ENCODE measurements at regions not wholly inside any gene's neighbourhood (a gene's known extent, or its start where the extent isn't known, plus 50 kb on each side); places are given as distances from the start of the nearest gene placed in this dataset.

DNA sequence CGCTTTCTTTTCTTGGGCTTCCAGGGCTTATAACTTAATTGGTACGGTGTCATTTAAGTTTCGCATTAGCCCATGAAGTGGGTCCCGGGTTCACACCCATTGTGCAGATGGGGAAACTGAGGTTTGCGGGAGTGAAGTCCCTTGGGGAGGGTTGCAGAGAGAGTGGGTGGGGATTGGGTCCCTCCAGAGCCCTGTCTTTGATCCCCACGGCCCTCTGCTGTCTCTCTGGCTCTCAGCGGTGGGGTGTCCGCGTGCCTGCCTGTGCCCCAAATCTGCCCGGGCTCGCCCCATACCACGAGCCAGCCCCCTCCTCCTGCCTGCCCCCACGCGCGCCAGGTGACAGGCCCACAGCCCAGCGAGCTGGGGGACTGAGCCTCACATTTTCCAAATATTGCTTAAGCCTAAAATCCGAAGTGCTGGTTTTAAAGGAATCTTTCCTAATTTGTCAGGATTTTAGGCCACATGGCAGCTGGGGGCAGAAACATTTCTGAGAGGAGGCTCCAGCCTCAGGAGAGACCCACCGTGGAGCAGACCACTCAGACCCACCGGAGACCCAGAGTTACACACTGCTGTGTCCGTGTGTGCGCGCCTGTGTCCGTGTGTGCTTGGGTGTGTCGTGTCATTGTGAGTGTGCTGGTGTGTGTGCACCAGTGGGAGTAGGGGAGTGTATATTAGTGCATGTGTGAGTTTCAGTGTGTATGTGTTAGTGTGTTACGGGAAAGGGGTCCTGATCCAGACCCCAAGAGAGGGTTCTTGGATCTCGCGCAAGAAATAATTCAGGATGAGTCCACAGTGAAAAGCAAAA lies 159.5 kb upstream of the IER5L start:
- DNase-seq = no peak

DNA sequence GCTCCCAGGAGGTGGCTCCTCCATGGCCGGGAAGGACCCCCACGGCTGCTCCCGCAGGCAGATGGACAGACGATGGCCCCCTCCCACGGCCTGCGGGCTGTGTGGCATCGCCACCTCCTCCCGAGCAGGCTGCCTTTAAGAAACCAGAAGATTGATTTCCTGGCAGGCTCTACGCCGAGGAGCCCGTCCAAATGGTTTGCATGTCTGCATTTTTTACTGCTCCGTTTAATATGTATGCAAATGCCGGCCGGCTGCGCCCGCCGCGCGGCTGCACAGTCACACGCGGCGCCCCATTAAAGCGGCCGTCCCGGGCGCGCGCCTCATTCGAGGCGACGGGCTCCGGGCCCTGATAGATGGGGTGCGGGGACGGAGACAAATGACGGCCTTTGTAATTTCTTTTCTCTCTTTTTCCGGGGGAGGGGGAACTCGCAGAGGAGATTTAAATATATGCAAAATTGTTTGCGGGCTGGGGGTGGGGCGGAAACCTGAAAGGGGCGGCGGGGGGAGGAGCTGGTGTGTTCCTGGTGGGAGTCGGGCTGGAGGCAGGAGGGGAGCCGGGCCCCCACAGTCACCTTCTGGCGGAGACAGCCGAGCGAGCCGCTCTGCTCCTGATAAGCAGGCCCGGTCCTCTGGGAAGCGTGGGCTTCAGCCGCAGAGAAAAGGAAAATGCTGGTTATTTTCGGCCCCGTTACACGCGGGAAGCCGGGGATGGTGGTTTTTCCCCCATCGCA lies 158.7 kb upstream of the IER5L start:
- DNase-seq = no peak

DNA sequence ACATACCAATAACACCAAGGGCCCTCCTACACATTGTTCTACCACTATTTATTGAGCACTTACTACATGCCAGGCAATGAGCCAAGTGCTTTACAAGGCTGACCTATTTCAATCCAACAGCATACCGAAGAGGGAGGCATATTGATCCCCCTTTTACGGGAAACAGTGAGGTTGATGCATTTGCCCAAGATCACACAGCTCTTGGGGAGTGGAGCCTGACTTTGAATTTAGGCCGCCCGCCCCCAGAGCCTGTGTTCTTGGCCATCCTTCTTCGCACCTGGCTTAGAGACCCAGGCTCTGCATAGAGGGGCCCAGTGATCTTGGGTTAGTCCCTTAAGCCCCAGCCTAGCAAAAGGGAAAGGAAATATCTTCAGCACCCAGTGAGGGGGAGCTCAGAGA lies 158.1 kb upstream of the IER5L start:
- no peak for DNase-seq

DNA sequence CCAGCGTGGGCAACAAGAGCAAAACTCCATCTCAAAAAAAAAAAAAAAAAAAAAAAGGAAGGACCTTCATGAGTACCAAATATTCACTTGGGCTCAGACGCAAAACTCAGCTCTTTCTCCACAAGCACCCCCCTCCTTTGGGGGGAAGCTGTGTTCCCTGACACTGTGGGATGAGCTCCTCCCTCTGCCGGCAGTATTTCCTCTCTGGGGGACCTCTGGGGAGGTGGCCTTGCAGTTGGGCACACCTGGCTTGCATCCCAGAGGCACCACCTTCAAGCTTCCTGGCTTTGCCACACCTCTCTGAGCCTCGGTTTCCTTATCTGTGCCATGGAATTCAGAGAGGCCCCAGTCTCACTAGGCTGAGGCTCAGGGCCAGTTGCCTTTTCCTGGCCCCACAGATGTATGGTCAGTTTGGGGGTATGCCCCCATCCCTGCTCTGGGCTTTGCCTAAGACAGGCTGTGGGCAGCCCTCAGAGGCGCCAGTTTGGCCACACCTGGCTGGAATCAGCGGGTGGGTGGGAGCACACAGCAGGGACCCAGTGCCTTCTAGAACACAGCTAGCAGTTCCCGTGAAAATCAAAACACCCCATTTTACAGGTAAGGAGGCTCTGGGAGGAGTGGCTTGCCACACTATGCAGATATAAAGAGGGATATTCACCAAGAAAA lies 157.5 kb upstream of the IER5L start:
- no peak for DNase-seq

DNA sequence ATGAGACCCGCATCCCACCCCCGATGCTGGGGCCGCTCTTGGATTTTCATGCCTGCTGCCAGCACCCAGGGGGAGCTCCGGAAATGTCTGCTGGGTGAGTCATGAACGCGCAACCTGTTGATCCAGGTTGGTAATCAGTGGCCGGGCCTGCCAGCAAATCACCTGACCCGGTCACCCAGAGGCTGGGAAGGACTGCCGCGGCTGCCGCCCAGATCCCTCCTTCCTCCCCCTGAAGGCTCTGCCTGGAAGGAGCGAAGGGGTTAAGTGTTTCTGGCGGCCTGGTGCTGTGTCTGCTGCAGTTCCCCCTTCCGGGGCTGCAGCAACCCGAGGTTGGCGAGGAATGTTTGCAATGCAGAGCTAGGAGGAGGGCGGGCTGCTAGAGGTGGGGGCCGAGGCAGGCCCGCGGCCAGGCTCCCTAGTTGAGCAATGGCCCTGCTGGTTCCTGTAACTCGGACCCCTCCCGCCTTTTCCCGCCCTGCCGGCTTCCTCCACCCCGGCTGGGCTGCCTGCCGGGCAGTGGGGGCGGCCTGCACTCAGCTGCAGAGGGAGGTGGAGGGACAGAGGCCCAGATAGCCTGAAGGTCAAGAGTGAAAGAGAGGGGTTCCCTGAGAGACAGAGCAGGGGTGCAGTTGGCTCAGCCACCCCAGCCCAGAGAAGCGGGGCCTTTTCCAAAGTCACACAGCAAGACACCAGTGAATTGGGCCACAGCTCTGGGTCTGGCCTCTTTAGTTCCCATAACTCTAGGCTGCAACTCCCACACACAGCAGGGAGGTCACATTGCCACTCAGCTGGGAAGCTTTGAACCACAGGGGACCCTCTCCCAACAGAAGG lies 156.3 kb upstream of the IER5L start:
- no peak for DNase-seq

DNA sequence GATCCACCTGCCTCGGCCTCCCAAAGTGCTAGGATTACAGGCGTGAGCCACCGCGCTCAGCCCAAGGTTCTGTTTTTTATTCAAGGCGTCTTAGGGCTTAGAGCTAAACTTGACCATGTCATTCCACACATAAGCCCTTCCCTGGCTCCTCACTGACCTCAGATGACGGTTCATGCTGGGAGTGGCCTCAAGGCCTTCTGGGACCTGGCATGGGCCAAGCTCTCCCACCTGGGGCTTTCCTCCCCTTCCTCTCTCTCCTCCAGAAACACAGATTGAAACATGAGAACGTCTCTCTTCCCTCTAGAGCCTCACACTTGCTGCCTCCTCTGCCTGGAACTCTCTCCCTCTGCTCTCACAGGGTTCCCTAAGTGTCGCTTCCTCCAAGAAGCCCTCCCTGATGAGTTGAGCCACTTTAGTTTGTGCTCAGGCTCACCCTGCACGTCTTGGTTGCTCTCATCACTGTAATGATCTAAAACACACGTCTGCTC lies 155.6 kb upstream of the IER5L start:
- no peak for DNase-seq

DNA sequence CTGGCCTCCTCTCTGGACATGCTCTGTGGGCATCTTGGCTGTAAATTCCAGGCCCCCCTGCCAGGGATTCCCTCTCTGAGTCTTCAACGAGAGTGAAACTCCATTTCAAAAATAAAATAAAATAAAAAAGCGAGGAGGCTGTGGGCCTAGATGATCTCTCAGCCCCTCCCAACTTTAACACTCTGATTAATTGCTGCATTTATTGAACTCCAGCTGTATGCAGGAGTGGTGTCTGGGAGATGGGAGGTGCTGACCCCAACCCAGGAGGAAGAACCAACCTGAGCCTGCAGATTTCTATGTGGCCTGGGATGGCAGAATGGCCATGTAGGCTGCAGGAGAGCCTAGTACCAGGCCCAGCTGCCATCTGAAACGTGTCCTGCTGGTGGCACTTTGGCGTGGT lies 154.5 kb upstream of the IER5L start:
- no peak for DNase-seq

DNA sequence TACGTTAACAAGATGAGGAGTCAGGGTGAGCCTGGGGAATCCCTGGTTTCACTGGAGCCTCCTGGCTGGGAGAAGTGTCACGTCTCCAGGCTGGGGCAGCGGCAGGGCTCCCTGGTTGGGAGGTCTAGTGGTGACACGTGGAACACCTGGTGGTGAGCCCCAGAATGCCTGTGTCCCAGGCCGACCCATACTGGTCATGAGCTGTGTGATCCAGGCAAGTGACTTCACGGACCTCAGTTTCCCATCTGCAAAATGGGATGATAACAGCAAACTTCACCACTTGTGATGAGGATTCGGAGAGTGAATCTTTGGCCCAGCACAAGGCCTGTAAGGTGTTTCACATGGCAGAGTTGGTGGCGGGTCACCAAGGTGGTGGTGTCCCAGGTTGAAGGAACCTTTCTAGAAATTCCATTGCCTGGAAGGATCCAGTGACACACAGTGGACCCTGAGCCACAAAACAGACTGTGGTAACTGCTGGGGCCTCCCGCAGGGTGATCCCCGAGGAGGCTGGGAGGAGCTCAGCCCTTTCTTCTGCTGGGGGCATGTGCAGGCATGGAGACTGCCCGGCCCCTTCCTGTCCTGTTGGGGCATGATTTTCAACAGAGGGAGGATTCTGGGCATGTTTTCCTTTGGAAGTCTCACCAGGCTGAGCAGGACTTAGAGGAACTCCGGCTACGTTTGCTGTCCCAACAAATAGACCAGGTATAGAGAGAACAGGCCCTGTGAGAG lies 153.9 kb upstream of the IER5L start:
- DNase-seq = no peak

DNA sequence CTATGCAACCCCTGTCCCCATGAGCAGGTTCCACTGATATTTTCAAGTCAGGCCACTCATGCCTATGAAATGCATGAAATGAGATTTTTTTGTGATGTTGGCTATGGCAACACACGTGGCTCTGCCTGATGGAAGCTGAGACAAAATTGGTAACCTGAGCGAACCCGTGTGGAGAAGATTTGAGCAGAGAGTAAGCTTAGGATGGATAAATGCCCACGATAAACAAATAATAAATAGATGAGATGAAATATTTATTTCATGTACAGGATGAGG lies 153.4 kb upstream of the IER5L start:
- DNase-seq = no peak

DNA sequence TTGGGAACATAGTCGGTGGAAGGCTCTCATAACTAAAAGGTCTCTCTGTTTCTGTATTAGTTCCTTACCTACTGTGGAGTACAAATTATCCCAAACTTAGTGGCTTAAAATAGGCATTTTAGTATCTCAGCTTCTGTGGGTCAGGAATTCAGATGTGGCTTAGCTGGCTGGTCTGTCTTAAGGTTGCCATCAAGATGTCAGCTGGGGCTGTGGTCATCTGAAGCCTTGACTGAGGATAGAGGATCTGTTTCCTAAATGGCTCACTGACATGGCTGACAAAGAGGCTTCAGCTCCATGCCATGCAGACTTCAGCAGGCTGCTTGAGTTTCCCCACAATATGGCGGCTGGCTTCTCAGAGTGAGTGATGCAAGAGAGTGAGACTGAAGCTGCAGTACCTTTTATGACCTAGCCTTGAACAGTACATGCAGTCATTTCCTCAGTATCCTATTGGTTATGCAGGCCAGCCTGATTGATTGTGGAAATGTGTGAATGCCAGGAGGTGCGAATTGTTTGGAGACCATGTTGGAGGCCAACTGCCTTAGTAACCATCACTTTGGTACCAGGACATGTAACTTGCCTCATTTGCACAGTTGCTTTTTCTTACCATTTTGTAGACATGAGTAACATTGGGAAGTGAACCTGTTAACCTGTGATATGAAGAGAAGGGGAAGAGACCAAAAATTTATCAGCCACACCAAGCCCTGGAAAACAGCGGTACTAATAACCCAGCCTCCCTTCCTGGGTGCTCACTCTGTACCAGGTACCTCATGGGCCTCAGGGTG lies 152.8 kb upstream of the IER5L start:
- no peak for DNase-seq

DNA sequence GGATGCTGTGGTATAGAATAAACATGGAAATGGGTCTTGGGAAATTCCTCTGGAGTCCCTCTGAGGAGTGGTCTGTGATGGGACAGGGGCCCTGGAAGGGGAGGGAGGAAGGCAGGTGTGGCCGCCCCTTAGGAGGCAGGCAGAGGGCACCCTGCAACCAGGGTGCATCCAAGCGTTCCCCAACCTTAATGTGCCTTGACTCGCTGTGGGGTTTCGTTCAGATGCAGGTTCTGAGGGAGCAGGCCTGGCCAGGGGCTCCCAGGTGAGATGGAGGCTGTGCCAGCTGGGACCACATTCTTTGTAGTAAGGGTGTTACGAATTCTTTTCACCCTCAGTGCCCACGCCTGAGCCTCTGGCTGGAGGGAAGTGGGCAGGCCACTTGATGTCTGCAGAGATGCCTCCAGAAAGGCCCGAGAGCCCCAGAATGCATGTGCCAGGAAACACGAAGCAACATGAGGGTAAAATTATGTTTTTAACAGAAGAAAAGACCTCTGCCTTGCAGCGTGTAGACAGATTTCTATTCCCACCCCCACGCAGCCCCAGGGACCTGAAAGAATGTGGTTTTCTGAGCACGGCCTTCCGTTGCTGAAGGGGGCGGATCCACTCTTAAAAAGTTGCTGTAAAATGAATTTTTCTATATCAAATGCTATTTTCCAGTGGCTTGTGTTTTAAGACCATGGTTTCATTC lies 150.4 kb upstream of the IER5L start:
- no peak for DNase-seq

DNA sequence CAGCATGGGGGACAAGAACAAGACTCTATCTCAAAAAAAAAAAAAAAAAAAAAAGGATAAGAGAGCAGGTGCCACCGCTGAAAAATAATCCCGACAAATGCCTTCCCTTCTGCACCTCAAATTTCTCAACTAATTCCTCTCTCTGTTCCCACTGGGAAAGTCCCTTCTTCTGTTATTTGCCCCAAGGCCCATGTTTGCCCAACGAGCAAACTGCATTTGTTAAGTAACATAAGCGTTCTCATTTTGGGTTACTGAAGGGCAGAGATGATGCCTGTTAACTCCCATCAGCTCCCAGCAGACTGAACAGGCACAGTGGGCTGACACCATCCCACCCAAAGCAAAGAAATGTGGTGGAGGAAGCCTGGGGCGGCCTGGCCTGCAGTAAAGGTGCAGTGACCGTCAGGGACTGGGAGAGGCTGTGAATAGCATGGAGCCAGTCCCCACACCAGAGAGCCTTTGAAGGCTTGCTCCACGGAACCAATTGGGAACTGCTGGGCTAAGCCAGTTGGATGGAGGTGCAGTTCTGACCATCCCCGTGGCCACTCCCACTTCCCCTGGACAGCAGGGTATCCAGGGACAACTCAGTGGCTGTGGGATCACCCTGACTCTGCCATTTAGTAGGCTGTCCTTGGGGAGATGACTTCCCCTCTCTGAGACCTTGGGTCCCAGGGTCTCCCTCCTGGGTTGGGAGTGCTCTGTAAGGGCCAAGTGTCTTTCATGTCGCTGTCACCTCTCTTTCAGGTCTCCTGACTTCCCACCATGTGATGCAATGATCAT lies 149.7 kb upstream of the IER5L start:
- no peak for DNase-seq

DNA sequence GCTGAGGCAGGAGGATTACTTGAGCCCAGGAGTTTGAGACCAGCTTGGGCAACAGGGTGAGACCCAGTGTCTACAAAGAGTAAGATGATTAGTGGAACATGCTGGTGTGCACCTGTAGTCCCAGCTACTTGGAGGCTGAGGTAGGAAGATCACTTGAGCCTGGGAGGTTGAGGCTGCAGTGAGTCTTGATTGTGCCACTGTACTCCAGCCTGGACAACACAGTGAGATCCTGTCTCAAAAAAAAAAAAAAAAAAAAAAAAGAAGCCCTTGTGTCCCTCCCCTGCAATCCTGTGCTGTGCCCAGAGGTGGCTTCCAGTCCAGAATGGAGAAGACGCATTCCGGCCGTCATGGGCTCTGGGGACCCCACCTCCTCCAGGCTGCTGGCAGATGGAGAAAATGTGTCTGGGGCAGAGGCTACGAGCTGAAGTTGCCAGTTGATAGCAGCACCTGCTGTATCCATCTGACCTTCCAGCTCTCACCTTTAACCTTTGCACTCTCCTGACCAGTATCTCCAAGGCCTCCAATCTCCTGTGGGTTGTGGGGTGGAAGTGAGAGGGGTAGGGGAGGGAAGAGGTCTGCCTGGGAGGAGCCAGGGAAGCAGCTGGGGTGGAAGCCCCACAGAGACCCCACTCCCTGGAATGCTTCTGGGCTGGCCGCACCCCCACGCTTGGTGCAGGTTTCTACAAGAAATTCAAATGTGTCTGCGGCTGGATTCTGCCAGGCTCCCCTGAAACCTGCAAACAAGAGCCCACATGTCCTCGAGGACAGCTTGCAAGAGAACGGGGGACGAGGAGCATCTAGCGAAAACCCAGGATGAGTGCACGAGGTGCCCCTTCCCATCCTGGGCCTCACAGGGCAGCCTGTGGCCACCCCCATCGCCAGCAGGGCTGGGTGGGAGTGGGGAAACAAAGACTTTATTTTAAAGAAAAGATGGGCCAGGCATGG lies 148.3 kb upstream of the IER5L start:
- no peak for DNase-seq

DNA sequence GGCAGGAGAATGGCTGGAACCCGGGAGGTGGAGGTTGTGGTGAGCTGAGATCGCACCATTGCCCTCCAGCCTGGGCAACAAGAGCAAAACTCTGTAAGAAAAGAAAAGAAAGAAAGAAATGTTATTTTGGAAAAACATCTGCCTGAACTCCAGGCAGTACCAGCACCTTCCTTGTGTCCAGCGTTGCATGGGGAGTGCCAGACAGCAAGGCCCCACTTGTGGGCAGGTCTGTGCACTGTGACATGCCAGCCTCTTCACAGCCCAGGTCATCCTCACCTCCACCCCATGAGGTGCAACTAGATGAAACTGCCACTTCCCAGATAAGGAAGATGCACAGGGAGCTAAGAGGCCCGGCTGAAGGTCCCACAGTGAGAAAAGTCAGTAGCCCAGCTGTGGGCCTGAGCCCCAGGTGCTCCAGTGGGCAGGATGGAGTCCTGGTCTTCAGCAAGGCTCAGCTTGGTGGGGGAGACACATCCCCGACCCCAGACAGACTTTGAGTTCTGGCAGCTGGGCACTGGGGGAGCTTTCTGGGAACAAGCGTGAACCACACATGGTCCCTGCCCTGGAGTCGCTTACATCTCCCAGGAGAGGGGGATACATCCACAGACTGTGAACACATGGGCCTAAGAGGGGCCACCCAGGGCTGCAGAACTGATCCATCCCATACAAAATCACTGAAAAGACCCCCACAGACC lies 146.9 kb upstream of the IER5L start:
- no peak for DNase-seq

DNA sequence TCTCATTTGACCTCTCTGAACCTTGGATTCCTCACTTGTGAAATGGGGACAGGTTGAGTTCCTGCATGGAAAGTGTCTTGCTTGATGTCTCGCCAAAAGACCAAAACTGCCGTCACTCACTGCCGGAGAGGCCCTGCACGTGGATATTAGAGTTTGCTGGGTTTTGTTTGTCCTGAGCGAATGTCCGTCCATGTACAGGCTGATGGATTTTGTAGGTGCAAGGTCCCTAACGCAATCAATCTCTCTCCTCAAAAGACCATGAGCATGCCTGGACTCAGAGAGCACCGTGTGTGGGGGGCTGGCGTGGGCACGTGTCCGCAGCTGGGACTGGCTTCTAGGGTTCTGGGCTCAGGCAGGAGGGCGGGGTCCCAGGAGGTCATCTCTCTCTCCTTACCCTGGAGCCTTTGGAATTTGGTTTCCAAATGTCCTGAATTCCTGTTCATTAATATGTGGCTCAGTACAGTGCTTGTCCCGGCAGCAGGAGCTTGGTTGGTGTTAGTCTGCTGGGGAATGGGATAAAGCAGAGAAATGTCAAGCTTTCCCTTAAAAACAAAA lies 146.0 kb upstream of the IER5L start:
- no peak for DNase-seq

DNA sequence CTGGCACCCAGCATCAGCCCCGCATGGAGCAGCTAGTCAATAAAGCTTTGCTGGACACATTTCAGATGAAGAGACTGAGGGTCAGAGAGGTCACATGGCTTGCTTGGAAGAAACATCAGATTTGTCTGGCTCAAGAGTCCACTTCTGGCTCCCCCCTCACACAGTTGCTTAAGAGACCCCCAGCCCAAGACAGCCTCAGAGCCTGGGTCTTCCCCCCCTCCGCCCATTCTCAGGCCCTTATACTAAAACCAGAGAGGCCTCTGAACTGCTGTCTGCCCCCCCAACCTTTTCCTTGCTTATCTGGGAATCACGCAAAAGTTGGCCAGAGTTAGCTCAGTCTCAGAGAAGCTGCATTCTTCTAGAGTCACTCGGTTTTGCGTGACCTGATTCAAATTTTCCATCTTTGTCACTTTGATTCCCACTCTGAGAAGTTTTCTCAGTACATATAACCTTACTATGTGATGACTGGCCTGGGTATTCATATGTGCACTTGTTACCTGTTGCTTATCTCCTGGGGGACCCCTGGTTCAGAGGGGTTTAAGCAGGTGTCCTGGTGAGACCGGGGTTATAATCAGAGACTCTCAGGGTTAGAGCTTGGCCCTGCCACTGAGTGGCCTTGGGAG lies 145.4 kb upstream of the IER5L start:
- DNase-seq = no peak

DNA sequence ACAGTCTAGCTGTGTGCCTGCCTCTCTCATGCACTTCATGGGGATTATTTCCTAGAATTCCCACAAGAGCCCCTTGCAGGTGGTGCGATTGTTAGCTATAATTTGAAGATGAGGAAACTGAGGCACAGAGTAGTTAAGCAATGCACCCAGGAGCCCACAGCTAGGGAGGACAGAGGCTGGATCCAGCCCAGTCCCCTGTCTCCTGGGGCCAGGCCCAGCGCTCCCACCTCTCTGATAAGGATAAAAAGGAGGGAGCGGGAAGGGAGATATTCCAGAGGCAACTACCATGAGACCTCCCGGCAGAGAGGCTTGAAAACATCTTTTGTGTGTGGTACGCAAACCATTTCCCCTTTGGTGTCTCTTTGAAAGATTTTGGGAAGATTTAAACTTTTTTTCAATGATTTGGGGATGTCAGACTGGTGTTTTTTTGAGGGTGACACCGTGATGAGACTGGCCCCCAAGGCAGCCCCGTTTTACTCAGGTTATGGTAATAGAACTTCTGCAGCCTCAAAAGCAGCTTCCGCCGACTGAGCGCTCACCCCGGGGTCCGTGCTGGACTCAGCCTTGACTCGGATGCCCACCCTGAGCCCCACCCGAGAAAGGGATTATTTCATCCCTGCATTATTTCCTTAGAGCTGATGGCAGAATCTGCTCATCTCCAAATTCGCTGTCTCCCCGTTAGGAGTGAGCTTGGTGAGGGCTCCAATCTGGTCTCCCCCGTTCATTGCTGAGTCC lies 144.7 kb upstream of the IER5L start:
- DNase-seq = no peak
